ENCODE measurements at regions not wholly inside any gene's neighbourhood (a gene's known extent, or its start where the extent isn't known, plus 50 kb on each side); places are given as distances from the start of the nearest gene placed in this dataset.

DNA sequence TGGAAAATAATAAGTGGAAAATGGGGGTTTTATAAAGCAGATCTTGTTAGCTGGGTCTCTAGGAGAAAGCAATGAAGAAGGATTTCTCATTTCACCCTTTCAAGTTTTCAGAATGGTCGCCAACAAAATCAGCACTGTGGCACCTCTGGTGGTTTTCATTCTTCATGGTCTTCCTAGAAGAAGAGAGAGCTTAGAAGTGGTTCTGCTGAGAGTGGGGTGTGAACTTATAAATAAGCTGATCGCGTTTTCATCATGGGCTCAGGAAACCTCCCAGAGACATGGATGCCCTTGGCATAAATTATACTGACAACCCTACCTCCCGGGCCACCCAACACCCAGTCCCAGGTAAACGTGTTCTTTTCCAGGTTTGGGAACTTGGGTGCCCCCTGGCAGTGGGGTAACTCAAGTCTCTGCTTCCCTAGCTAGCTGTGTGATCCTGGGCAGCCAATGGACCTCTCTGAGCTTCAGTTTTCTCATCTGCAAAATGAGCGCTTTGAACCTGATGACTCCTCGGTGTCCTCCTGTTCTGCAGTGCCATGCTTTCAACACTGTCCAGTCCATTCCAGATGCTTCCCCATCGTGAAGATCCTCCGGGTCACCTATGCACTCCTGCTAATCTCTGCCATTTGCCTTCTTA is 72.6 kb upstream of the GRAMD1B start:
- Histone ChIP-seq H3K4me1 (peaks cover 3 to 15% (median 3%) of the 10 kb centered on the region in 3 donors), H3K36me3 (no peaks in the 10 kb centered on the region), H3K9me3 (no peaks in the 10 kb centered on the region), H3K27ac (no peak overlapping the region), H3K4me3 (peak overlapping the region; percentile 22 to 61 (median 36)), H3K27me3 (peaks cover 0 to 84% (median 0%) of the 10 kb centered on the region in 4 donors)
- WGBS, 2 donors: 51 to 52% methylated on average over 9 of the region's 9 CpGs
- TF ChIP-seq POLR2A (IDR thresholded peaks at IDR 0.05): no peak
- TF ChIP-seq, protein P1, sequence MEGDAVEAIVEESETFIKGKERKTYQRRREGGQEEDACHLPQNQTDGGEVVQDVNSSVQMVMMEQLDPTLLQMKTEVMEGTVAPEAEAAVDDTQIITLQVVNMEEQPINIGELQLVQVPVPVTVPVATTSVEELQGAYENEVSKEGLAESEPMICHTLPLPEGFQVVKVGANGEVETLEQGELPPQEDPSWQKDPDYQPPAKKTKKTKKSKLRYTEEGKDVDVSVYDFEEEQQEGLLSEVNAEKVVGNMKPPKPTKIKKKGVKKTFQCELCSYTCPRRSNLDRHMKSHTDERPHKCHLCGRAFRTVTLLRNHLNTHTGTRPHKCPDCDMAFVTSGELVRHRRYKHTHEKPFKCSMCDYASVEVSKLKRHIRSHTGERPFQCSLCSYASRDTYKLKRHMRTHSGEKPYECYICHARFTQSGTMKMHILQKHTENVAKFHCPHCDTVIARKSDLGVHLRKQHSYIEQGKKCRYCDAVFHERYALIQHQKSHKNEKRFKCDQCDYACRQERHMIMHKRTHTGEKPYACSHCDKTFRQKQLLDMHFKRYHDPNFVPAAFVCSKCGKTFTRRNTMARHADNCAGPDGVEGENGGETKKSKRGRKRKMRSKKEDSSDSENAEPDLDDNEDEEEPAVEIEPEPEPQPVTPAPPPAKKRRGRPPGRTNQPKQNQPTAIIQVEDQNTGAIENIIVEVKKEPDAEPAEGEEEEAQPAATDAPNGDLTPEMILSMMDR (IDR thresholded peaks at IDR 0.05): no peak
- intact Hi-C loops (cut with DNase I): no loop called here
- no peak for DNase-seq

DNA sequence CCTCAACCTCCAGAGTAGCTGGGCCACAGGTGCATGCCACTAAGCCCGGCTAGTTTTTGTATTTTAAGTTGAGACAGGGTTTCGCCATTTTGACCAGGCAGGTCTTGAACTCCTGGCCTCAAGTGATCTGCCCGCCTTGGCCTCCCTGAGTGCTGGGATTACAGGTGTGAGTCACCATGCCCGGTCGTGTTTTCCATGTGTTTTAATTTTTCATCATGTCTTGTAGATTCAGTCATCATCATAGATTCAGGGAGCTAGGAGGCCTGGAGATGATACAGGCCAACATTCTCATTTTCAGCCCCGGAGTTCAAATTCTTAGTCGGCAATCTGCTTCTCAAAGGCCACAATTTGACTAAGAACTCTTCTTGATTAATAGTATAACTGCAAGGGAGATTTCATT is 73.5 kb upstream of the GRAMD1B start:
- Histone ChIP-seq H3K9me3 (no peaks in the 10 kb centered on the region), H3K36me3 (no peaks in the 10 kb centered on the region), H3K4me1 (peaks cover 3 to 15% (median 3%) of the 10 kb centered on the region in 3 donors), H3K27me3 (peaks cover 0 to 75% (median 0%) of the 10 kb centered on the region in 4 donors), H3K4me3 (no peak overlapping the region), H3K27ac (no peak overlapping the region)
- intact Hi-C loops (cut with DNase I): no loop called here
- no peak for DNase-seq
- TF ChIP-seq, protein P1 (IDR thresholded peaks at IDR 0.05): no peak
- TF ChIP-seq POLR2A (IDR thresholded peaks at IDR 0.05): no peak
- 76 to 77% methylated on average over 4 to 7 of the region's 7 CpGs for WGBS, 2 donors

DNA sequence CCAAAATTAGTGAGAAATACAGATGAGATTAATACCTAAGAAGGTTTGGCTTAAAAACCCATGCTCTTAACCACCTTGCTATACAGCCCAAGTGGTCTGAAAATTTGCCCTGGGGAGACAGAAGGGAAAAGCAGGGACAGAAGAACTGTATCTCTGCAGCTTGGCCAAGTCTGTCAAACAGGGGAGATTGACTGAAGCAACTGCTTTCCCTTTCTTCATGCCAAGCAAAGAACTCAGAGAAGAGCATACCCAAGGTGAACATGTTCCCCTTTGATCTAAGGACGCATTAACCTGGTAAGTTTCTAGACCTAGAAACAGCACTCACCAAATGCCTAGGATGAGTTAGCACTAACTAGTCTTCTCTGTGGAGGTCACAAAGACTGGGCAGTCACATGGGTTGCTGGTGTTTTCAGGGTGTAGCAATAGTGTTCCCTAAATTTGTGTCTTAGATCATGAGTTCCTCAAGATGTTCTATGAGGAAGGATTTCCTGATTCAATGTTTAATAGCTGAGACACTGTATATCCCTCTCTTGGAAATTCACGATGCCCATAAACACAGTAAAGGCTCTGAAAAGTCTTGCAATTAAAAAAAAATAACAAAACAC is 75.6 kb upstream of the GRAMD1B start:
- no peak overlapping the region for H3K27ac ChIP-seq
- peaks cover 3 to 15% (median 3%) of the 10 kb centered on the region in 3 donors for H3K4me1 ChIP-seq
- no peak for DNase-seq
- peaks cover 0 to 69% (median 0%) of the 10 kb centered on the region in 4 donors for H3K27me3 ChIP-seq
- H3K36me3 ChIP-seq: no peaks in the 10 kb centered on the region
- TF ChIP-seq, protein P1 (IDR thresholded peaks at IDR 0.05): no peak
- no peak for TF ChIP-seq POLR2A (IDR thresholded peaks at IDR 0.05)
- H3K4me3 ChIP-seq: no peak overlapping the region
- intact Hi-C loops (cut with DNase I): no loop called here
- H3K9me3 ChIP-seq: no peaks in the 10 kb centered on the region
- WGBS, 2 donors: 85 to 93% methylated on average over 2 of the region's 2 CpGs

DNA sequence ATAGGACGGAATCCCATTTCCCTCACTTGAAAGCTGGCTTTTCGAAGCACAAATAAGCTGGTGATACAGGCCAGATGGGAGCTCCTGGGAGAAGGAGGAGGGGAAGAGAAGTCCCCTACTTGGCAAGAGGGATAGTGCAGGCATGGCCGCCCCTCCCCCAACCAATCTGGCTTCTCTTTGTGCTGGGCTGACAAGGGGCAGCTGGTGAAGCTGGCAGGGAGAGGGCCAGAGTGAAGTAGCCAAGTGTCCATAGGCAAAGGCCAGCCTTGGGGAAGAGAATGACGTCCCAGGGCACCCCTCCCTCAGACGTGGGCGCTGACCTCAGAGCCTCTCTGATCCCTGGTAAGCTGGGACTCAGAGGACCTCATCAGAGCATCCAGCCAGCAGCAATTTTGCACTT is 78.7 kb upstream of the GRAMD1B start:
- Histone ChIP-seq H3K9me3 (no peaks in the 10 kb centered on the region), H3K4me1 (no peaks in the 10 kb centered on the region), H3K27ac (no peak overlapping the region), H3K27me3 (peaks cover 0 to 50% (median 0%) of the 10 kb centered on the region in 4 donors), H3K4me3 (no peak overlapping the region), H3K36me3 (no peaks in the 10 kb centered on the region)
- WGBS, 2 donors: 53 to 93% methylated on average over 4 to 5 of the region's 6 CpGs
- intact Hi-C loops (cut with DNase I): no loop called here
- DNase-seq: no peak
- no peak for TF ChIP-seq POLR2A (IDR thresholded peaks at IDR 0.05)
- TF ChIP-seq, protein P1 (IDR thresholded peaks at IDR 0.05): no peak

DNA sequence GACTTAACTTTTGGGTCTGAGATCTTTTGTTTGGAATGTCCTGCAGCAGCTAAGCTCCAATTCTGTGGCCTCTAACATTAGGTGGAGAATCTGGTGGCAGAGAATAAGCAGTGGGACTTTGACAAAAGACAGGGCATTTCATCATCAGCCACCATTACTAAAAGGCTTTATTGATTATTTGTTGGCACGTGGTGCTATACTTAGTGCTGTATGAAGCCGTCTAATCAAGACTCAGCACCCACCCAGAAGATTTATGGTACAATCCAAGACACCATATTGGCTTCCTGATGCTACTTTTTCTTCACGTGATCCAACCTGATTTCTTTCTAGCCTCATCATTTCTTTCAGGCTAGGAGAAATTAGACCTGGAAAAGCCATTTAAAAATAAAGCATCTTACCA is 80.7 kb upstream of the GRAMD1B start:
- no peak overlapping the region for H3K27ac ChIP-seq
- peaks cover 0 to 42% (median 0%) of the 10 kb centered on the region in 4 donors for H3K27me3 ChIP-seq
- H3K36me3 ChIP-seq: no peaks in the 10 kb centered on the region
- WGBS, 2 donors: 68 to 95% methylated on average over 3 of the region's 3 CpGs
- TF ChIP-seq, protein P1 (IDR thresholded peaks at IDR 0.05): no peak
- TF ChIP-seq POLR2A (IDR thresholded peaks at IDR 0.05): no peak
- no peaks in the 10 kb centered on the region for H3K9me3 ChIP-seq
- DNase-seq: no peak
- no peak overlapping the region for H3K4me3 ChIP-seq
- intact Hi-C loops (cut with DNase I): no loop called here
- H3K4me1 ChIP-seq: no peaks in the 10 kb centered on the region

Data from esophagus squamous epithelium (tissue), 5 donors.